HPDE6-E6E7 (cell line): ENCODE measurements at regions not wholly inside any gene's neighbourhood (a gene's known extent, or its start where the extent isn't known, plus 50 kb on each side); places are given as distances from the start of the nearest gene placed in this dataset.
"Not testable (repeated sequence)": the region's sequence is repeated elsewhere in the genome, so short reads cannot be mapped to it uniquely, and the experiment has no call there.

ENCODE experiments used
- DNase-seq: peaks from one replicate; pipeline ENCODE4 v3.0.0; 2011; ENCODE audit warnings: missing footprints; ENCODE audit errors: extremely low spot score

DNA sequence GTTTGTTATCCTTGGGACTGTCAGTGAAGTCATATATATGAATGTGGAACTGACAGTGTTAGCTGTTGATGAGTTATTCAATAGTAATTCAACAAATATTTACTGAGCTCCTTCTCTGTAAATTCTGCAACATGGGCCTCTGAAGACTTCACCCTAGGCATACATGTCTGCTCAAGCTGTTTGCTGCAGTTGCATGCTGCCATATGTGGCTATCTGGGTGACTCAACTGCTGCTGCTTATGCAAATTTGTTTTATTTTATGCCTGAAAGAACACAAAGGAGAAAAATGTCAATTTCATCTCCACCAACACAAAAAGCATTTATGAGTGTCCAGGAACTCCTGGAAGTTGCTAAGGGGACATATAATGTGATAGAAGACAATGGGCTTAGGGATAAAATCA lies 417.6 kb downstream of the AASDHPPT start:
- DNase-seq, result peak; percentile 52

DNA sequence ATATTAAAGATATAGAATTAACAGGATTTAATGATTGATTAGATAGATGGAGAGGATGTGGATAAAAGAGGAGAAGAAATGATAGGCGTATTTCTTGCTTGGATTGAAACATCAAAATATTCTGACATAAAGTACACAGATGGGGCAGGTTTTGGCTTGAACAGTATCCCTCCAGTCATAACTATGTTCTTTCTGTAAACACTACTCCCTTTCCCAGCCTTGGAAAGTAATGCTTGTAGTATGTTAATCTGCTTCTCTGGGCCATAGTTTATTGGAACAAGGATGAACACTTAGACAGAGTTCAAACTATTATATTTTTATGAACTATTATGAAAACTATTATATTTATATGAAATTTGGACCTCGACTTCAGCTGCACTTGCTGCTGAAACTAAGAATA lies 419.2 kb downstream of the AASDHPPT start:
- DNase-seq, result no peak

DNA sequence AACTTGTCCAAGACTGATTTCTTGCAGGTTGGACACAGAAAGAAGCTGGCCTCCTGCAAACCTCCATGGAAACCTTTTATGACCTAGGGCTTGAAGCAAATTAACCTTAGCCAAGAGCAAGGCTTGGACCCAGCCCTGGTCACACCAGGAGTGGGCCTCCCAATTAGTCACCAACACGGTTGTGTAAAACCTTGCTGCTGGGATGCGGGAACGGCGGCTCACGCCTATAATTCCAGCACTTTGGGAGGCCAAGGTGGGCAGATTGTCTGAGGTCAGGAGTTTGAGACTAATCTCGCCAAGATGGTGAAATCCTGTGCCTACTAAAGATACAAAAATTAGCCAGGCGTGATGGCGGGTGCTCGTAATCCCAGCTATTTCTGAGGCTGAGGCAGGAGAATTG lies 419.9 kb downstream of the AASDHPPT start:
- no peak for DNase-seq

DNA sequence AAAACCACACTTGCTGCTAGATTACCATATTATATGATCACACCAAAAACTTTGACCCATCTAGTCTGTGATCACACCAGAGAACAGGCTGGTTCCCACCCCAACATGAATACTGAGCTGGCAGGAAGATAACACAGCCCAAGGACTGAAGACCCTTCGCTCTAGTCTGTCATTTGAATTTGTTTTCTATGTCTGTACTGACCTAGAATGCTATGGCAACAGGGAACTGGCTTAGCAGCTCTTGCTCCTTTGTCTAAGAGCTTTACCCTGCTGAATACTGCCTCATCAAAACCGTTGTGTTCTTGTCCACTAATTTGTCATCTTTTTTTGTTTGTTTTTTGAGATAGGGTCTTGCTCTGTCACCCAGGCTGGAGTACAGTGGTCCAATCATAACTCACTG lies 420.4 kb downstream of the AASDHPPT start:
- DNase-seq, result no peak

DNA sequence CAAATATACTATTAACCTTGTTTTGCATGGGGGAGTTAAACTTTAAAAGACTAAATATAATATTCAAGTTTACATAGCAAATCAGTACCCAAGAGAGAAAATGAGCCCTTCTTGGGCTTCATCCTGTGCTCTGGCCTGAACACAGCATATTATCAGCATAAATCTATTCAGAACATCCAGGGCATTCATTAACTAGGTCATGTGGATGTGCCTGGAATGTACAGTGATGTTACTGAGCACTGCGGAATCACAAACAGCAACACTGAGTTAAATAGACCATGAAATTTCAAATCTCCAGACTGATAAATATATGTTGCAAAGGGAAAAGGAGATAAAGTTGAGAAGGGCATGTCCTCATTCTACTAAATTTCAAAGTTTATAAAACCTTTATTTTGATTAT lies 426.4 kb downstream of the AASDHPPT start:
- DNase-seq, result no peak

DNA sequence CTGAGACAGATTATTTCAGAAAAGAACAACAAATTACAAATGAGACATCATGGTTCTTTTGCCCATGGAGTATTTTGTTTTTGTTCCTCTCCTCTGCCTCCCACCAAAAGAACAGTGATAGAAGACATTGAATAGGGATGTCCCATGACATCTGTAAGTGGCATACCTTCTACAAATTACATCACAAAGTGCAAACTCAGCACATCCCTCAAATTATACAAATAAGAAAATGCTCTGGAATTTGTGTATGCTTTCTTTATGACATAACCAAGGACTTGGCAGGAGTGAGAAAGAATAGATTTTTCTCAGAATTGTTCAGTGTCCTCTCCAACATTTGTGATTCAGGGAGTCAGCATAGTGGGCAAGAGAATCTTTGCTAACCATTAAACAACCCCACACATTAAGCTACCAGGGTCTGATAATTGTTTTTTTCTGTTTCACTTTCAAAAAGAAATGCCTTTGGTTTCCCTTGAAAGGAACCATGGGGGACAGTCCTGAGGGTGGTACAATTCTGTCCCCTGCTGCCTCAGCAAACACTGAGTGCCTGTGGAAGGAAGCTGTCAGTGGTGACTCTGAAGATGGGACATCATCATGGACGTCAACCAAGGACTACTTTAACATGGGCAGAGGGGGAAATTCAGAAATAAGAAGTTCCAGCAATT lies 430.3 kb downstream of the AASDHPPT start:
- DNase-seq, result no peak

DNA sequence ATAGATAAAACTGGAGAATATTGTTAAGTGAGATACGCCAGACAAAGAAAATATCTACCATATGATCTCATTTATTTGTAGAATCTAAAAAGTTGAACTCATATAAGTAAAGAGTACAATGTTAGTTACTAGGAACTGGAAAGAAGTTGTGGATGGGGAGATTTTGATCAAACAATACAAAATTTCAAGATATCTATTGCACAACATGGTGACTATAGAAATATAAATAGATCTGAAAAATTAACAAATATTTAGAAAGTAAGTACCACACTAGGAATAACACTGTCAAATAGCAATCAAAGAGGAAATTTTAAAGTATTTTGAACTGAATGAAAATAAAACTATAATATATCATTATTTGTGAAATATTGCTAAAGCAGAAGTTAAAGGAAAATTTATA lies 437.2 kb downstream of the AASDHPPT start:
- DNase-seq, result no peak

DNA sequence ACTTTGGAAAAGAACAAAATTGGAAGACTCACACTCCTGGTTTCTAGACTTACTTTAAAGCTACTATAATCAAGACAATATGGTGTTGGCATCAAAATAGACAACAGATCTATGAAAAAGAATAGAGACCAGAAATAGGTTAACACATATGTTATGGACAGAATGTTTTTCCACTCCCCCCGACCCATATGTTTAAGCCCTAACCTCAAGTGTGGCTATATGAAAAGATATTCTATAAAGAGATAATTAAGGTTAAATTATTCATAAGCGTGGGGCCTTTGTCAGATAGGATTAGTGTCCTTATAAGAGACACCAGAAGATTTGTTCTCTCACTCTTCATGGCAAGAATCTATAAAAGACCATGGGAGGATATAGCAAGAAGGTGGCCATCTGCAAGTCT lies 440.0 kb downstream of the AASDHPPT start:
- no peak for DNase-seq

DNA sequence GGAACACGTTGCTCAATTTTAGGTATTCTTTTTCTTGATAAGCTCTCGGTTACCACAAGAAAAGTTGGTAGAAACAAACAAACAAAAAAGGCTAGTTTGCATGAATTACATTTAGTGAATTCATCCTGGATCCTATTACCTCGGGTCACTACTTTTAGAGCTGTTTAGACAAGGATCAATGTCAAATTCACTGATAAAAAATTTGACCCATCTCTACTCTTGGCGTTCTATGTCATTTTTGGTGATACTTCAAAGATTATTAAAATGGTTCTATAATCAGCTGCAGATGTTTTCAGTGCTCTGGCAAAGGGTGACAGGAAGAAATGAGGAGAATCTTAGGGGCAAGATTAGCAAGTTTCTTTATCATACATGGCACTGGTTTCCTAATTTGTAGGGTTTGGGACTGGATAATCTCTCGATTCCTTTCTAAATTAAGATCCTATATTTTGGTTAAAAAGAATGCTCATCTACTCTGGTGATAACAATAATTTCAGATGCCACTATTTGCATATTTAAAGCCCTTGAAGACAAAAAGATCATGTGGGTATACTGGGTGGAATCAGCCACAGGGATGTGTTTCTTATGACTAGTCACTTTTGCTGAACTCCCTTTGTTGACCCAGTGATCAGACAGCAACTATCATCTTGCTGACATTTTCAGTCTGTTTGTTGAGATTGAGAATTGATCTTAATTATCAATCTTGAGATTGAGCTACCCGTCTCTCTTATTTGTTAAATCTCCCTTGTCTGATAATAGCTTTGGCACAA lies 442.9 kb downstream of the AASDHPPT start:
- DNase-seq, result no peak

DNA sequence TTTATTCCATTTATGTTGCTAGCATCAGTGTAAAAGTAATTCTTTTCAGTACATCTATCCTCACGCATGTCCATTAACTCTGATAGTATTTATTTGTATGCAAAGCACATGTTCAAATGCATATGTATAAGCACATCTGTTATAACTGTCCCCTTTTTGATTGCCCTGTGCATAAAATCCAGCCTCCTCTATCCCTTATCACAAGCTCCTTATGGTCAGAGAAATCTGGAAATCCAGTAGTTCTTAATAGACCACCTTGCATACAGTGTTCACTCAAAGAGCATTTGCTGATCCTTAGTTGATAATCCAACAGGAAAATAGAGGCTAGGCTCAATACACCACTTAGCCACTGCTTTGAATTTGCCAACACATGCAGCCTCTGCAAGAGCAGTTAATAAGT lies 443.5 kb downstream of the AASDHPPT start:
- DNase-seq, result no peak

DNA sequence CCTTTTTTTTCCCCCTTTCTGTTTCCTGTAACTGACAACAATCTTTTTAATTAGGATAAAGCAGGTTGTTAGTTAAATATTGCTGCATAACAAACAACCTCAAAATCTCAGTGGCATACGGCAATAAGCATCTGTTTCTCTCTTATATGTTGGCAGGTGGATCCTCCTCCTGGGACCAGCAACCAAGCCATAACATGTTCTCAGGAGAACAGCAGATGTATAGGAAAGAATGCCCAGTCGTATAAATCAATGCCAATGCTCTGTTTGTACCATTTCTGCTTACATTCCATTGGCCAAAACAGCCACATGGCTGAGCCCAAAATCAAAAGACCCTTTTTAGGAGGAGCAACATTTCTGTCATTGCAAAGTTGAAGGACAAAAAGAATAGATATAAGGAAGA lies 445.7 kb downstream of the AASDHPPT start:
- no peak for DNase-seq

DNA sequence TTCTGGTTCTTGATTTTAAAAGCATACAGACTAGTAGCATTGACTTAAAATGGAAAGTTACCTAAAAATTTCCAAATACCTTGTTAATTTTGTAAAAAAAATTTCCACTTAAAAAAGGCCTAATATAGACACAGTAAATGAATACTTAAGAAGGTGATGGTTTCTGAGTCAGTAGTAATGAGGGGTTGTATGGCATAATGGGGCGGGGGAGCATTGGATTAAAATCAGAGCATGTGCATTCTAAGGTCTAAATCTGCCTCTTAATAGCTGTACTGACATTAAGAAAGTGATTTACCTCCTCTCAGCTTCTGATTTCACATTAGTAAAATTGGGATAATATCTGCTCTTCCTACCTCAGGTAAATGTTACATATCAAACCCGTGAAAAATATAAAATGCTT lies 446.5 kb downstream of the AASDHPPT start:
- no peak for DNase-seq

DNA sequence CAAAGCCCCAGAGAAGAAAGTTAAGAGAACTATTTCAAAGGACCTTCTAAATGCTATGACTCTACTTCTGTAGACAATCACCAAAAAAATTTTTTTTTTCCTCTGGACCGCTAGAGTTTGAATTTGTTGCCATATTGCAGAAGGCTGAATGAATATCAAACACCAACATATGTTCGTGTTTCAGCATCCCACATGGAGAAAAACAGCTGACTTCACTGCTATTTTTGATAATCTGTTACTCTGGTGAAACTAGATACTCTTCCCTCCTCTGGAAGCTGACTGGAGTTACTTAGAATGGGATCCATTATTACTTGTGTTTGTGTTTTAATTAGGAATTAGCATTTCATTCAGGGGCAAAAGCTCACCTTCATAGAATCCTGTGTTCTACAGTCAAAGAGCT lies 447.0 kb downstream of the AASDHPPT start:
- no peak for DNase-seq

DNA sequence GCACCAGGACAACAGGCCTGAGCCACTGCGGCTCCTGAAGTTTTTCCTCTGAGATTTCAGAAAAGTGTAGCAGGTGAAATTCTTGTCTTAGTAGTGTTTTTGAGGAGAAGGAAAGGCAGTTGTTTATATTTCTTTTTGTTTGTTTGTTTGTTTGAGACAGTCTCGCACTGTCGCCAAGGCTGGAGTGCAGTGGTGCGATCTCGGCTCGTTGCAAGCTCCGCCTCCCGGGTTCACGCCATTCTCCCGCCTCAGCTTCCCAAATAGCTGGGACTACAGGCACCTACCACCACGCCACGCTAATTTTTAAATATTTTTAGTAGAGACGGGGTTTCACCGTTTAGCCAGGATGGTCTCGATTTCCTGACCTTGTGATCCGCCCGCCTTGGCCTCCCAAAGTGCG lies 454.2 kb downstream of the AASDHPPT start:
- DNase-seq, result not testable (repeated sequence)

DNA sequence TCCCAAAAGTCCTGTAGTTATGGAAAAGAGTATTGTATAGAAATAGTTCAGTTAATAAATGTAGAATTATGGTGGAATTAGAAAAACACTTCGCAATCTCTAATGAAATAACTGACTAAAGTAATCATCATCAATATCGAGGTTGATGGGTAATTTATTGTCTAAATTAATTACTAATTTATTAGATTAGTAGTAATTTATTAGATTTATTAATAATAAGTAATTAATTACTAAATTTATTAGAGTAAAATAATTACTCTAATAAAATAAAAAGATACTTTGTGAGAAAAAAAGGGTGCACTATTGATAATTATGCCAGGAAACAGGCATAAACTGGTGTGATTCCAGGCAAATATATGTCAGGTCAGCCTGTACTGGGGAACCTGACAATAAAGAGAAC lies 455.6 kb downstream of the AASDHPPT start:
- DNase-seq, result no peak

DNA sequence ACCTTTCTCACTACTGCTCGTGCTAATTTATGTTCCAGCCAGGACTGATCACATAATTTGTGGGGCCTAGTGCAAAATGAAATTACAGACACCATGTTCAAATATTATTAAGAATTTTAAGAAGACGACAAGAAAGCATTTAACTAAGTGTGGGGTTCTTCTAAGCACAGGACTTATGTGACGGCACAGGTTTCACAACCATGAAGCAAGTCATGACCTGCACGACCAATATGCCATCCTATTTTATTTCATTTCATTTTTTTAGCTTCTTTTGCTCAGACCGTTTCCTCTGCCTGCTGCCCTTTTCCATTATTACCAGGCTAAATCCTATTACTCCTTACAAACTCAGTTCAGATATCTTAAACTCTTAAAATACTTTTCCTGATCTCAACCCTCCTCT lies 462.5 kb downstream of the AASDHPPT start:
- no peak for DNase-seq

DNA sequence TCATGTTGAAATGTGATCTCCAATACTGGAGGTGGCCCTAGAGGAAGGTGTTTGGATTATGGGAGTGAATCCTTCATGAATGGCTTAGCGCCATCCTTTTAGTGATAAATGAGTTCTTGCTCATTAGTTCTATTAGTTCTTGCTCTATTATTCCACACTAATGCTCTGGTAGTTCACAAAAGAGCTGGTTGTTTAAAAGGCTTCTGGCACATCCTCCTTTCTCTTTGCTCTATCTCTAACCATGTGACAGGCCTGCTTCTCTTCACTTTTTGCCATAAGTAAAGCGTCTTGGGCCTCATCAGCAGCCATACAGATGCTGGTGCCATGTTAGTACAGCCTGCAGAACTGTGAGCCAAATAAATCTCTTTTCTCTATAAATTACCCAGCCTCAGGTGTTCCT lies 469.9 kb downstream of the GUCY1A2 start:
- no peak for DNase-seq

DNA sequence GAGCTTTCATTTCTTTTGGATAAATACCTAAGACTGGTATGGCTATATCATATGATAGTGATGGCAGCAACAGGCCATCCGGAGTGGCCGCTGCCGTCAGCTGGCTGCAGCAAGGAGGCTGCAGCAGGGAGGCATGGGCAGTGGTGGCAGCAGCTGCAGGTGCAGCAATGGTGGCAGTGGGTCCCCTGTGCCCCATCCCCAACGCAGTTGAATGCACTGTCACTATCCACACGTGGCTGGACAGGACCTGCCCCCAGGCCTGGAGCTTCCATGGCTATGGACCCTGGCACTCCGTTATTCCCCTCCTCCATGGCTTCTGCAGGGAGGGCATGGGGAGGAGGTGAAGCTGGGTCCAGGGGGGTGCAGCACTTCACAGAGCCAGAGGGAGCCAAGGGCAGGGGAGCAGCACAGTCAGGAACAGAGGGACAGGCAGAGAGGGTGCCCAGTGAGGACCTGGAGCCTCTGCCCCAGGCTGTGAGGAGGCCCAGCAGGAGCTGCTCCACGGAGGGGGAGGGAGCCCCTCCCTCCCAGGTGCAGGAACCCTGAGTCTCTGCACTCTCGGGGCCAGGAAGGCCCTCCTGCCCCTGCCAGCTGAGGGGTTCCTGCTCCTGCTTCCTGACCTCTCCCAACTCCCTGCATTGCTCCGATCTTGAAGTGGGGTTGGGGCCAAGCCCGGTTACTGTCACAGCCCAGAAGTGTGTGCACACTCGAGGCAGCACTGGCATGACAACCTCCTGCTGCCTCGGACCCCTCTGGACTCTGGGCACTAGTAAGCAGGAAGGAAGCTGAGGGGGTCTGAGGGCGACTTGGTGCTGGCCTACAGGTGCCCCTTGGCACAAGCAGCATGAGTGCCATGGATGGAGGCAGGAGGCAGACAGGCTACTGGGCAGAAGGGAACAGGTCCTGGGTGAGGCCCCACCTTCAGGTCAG lies 466.3 kb downstream of the GUCY1A2 start:
- no peak for DNase-seq

DNA sequence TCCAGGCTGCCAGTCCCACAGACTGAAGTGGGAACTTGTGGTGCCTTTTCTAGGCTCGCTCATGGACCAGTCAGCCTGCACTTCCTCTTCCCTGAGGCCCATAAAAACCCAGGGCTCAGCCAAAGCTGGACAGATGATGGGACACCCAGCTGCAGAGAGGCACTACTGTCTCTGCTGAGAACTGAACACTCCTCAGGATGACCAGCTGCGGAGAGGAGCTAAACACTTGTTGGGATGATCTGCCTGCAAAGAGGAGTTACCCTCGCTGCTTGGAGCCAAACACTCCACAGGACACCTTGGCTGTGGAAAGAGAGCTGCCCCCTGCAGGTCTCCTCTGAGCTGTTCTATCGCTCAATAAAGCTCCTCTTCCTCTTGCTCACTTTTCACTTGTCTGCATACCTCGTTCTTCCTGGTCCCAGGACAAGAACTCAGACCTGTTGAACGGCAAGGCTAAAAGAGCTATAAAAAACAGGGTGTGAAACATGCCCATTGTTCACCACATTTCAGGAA lies 465.5 kb downstream of the GUCY1A2 start:
- no peak for DNase-seq

DNA sequence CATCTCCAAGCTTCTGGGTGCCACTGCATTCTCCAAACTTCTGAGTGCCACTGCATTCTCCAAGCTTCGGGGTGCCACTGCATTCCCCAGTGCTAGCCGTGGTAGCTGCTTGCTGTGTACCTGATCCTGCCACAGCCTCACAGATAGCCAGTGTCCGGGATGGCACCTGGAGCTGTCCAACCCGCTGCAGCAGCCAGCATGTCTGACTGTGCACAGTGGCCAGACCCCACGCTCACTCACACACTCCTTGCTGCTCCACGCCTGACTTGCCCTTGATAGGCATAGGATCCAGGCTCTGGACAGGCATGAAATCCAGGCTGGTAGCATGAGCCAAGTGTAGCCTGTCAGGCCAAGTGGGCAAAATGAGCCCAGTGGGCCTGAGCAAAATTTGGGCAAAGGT lies 465.0 kb downstream of the GUCY1A2 start:
- no peak for DNase-seq

DNA sequence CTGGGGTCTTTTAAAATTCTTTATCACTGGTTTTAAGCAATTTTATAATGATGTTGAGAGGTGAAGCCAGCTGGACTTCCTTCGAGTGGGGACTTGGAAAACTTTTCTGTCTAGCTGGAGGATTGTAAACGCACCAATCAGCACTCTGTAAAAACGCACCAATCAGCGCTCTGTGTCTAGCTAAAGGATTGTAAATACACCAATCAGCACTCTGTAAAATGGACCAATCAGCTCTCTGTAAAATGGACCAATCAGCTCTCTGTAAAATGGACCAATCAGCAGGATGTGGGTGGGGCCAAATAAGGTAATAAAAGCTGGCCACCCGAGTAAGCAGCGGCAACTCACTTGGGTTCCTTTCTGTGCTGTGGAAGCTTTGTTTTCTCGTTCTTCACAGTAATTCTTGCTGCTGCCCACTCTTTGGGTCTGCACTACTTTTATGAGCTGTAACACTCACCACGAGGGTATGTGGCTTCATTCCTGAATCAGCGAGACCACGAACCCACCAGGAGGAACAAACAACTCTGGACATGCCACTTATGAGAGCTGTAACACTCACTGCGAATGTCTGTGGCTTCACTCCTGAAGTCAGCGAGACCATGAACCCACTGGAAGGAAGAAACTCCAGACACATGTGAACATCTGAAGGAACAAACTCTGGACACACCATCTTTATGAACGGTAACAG lies 462.6 kb downstream of the GUCY1A2 start:
- DNase-seq, result not testable (repeated sequence)

DNA sequence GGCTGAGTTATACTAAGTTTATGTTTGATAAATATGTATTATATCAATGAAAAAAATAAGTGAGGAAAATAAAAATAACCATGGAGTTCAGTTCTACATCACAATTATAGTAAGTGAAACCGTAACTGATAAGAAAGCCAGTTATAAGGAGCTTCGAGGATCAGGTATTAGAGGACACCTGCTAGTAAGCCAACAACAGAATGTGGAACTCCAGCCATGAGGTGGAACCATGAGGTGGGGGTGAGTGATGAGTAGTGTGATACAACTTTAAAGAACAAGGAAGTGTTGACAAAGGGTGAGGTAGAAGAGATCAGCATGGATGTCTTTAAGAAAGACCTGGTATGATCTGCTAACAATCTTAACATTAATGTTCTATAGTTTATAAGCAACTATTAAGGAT lies 452.9 kb downstream of the GUCY1A2 start:
- no peak for DNase-seq
